HG03280 (cell line): ENCODE measurements at regions not wholly inside any gene's neighbourhood (a gene's known extent, or its start where the extent isn't known, plus 50 kb on each side); places are given as distances from the start of the nearest gene placed in this dataset.

Experiments
- ATAC-seq: cut with Tn5 transposase; IDR thresholded peaks from one replicate; pipeline ENCODE4 v1.9.1; 2021; ENCODE audit warnings: mild to moderate bottlenecking, moderate library complexity; ENCODE audit not compliant: unreplicated experiment

- ATAC-seq = no peak
Measured at GRCh38 chr12:91975891-91976290, 169.8 kb downstream of the BTG1 start.

- no peak for ATAC-seq
Measured at GRCh38 chr12:91974541-91975085, 171.0 kb downstream of the BTG1 start.

- no peak for ATAC-seq
Measured at GRCh38 chr12:91973813-91974212, 171.8 kb downstream of the BTG1 start.

- no peak for ATAC-seq
Measured at GRCh38 chr12:91972896-91973295, 172.8 kb downstream of the BTG1 start.

- no peak for ATAC-seq
Measured at GRCh38 chr12:91968777-91969171, 176.9 kb downstream of the BTG1 start.

GRCh38 chr12:91968076-91968776 is 177.4 kb downstream of the BTG1 start:
- ATAC-seq = no peak

- ATAC-seq = no peak
Measured at GRCh38 chr12:91967590-91967989, 178.1 kb downstream of the BTG1 start.

GRCh38 chr12:91965781-91966180 is 179.9 kb downstream of the BTG1 start:
- ATAC-seq = no peak

GRCh38 chr12:91964501-91964900 is 181.1 kb downstream of the BTG1 start:
- ATAC-seq = no peak

GRCh38 chr12:91959220-91959619 is 186.4 kb downstream of the BTG1 start:
- ATAC-seq = no peak

- no peak for ATAC-seq
Measured at GRCh38 chr12:91958816-91959215, 186.8 kb downstream of the BTG1 start.

GRCh38 chr12:91954747-91955146 is 190.9 kb downstream of the BTG1 start:
- no peak for ATAC-seq

GRCh38 chr12:91954326-91954725 is 191.3 kb downstream of the BTG1 start:
- ATAC-seq = no peak

- ATAC-seq = no peak
Measured at GRCh38 chr12:91952916-91953315, 192.7 kb downstream of the BTG1 start.

GRCh38 chr12:91951571-91951970 is 194.1 kb downstream of the BTG1 start:
- ATAC-seq = no peak

- ATAC-seq = no peak
Measured at GRCh38 chr12:91948504-91948903, 197.1 kb downstream of the BTG1 start.

GRCh38 chr12:91947459-91947858 is 198.2 kb downstream of the BTG1 start:
- peak; percentile 70 for ATAC-seq

GRCh38 chr12:91944637-91945036 is 201.0 kb downstream of the BTG1 start:
- ATAC-seq = no peak

- no peak for ATAC-seq
Measured at GRCh38 chr12:91940826-91941570, 204.6 kb downstream of the BTG1 start.

GRCh38 chr12:91940322-91940721 is 205.3 kb downstream of the BTG1 start:
- no peak for ATAC-seq

GRCh38 chr12:91937706-91938105 is 207.9 kb downstream of the BTG1 start:
- no peak for ATAC-seq

- ATAC-seq = no peak
Measured at GRCh38 chr12:91937009-91937408, 208.6 kb downstream of the BTG1 start.
